ENCODE measurements at regions not wholly inside any gene's neighbourhood (a gene's known extent, or its start where the extent isn't known, plus 50 kb on each side); places are given as distances from the start of the nearest gene placed in this dataset.

DNA sequence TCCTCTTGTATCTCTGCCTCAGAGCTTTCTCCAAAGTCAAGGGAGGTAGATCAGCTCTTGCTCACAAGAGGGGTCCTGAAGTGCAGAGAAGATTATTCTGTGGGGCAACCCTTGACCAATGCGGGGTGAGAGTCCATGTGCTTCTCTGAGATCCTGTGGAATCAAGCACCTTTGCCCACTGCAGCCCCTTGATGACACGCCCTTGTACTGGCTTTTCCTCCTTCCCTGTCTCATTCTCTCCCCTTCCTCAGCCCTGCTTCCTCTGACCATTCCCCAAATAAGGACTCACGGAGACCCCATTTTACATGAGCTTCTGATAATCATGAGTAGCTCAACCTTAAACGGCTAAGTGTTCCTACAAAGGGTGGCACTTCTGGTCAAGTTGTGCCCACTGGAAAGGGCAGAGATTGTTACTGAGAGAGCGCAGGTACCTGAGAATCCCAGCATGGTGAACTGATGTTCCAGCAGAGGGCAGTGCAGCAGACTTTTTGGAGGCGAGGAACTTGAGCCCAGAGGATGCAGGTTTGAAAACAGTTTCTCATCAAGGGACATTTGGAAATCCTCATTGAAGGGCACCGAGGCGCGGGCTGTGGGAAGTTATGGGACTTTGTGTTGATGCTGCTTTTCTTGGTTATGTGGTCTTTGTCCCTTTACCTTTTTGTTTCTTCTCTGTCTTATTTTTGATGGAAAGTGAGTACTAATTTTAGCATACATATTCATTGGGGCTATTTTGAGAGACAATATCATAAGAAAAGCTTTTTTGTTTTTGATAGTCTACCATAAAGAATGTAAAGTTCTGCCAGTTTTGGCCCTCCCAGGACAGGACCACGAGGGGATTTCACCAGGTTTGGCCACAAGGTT is 201.3 kb downstream of the RBM46 start:
- TF ChIP-seq, protein P1, sequence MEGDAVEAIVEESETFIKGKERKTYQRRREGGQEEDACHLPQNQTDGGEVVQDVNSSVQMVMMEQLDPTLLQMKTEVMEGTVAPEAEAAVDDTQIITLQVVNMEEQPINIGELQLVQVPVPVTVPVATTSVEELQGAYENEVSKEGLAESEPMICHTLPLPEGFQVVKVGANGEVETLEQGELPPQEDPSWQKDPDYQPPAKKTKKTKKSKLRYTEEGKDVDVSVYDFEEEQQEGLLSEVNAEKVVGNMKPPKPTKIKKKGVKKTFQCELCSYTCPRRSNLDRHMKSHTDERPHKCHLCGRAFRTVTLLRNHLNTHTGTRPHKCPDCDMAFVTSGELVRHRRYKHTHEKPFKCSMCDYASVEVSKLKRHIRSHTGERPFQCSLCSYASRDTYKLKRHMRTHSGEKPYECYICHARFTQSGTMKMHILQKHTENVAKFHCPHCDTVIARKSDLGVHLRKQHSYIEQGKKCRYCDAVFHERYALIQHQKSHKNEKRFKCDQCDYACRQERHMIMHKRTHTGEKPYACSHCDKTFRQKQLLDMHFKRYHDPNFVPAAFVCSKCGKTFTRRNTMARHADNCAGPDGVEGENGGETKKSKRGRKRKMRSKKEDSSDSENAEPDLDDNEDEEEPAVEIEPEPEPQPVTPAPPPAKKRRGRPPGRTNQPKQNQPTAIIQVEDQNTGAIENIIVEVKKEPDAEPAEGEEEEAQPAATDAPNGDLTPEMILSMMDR (IDR thresholded peaks at IDR 0.05; ENCODE audit: poor library complexity) = peak; percentile 75
- no peak for TF ChIP-seq EZH2 (IDR thresholded peaks at IDR 0.05; ENCODE audit: borderline replicate concordance)

All from hepatocyte (in vitro differentiated cells).